Right cardiac atrium (tissue), 5 donors: ENCODE measurements at regions not wholly inside any gene's neighbourhood (a gene's known extent, or its start where the extent isn't known, plus 50 kb on each side); places are given as distances from the start of the nearest gene placed in this dataset.

Source experiments
- ATAC-seq, 2 donors: fragments of 200-7000 bp; cut with Tn5 transposase; one replicate each; pipeline versions ENCODE4 v1.8.0 to v1.9.1; 2020; ENCODE audit warnings: moderate library complexity in 2 of 2, mild to moderate bottlenecking in 1 of 2
- DNase-seq, 3 donors: peaks; one replicate each; pipeline ENCODE4 v3.0.0-alpha.2; 2020
- H3K27ac ChIP-seq: one replicate; pipeline ENCODE4 v1.5.1; 2013; ENCODE audit warnings: mild to moderate bottlenecking, low read length, control low read depth, moderate library complexity
- H3K27me3 ChIP-seq: one replicate; pipeline ENCODE4 v1.6.1; 2013; ENCODE audit not compliant: control insufficient read depth, insufficient read depth
- H3K4me1 ChIP-seq: one replicate; pipeline ENCODE4 v1.6.1; 2013; ENCODE audit warnings: low read length; ENCODE audit not compliant: control insufficient read depth, insufficient read depth
- H3K4me3 ChIP-seq: one replicate; pipeline ENCODE4 v1.5.1; 2013; ENCODE audit warnings: low read length, control low read depth
- H3K9me3 ChIP-seq: one replicate; pipeline ENCODE4 v1.6.1; 2013; ENCODE audit warnings: low read length; ENCODE audit not compliant: control insufficient read depth
- WGBS: extraction: QIAGEN DNeasy Blood & Tissue Kit; methylation state at CpG from one replicate; pipeline ENCODE4 v1.1.7; 2013; 5-methylcytosine and 5-hydroxymethylcytosine counted together
- intact Hi-C, 4 donors: fragments of 100-400 bp; cut with DNase I; formaldehyde crosslinking; loops; one replicate each; pipeline versions ENCODE4 v1.11.0 to v1.14.0; 2022 to 2023
- donor health status: healthy with polysubstance abuse.
- donor health status: DM: no; HTN: yes; CAD: no.
- donor health status: DM: no; HTN: no; CAD: no.
- donor health status: DM: no; HTN: yes; CAD: no; lungs with severe emphysema.
- donor health status: DM: yes; HTN: yes; CAD: no.

- WGBS, result 85% methylated on average over 6 of the region's 6 CpGs
- Histone ChIP-seq H3K27me3 (no peaks in the 10 kb centered on the region), H3K4me3 (no peak overlapping the region), H3K27ac (no peak overlapping the region), H3K9me3 (no peaks in the 10 kb centered on the region), H3K4me1 (no peaks in the 10 kb centered on the region)
- intact Hi-C loops, result no loop called here
- ATAC-seq (no peak), DNase-seq (no peak)
These were observed 280.5 kb upstream of the PPP2R2D start for GRCh38 chr10:131620314-131620713.

- Histone ChIP-seq H3K9me3 (no peaks in the 10 kb centered on the region), H3K27ac (no peak overlapping the region), H3K4me1 (no peaks in the 10 kb centered on the region), H3K27me3 (no peaks in the 10 kb centered on the region), H3K4me3 (no peak overlapping the region)
- WGBS, result 69% methylated on average over 7 of the region's 7 CpGs
- intact Hi-C loops, result no loop called here
- ATAC-seq (no peak), DNase-seq (no peak)
These were observed 279.9 kb upstream of the PPP2R2D start for GRCh38 chr10:131620904-131621303.

GRCh38 chr10:131621784-131622624, 278.8 kb upstream of the PPP2R2D start:
- 79% methylated on average over 22 of the region's 22 CpGs for WGBS

GRCh38 chr10:131625041-131625440, 275.8 kb upstream of the PPP2R2D start:
- intact Hi-C loops, result no loop called here
- Histone ChIP-seq H3K27ac (no peak overlapping the region), H3K9me3 (no peaks in the 10 kb centered on the region), H3K27me3 (no peaks in the 10 kb centered on the region), H3K4me1 (no peaks in the 10 kb centered on the region), H3K4me3 (no peak overlapping the region)
- DNase-seq (no peak), ATAC-seq (no peak)
- 91% methylated on average over 26 of the region's 26 CpGs for WGBS

More at GRCh38 chr10:131621784-131622624, 278.8 kb upstream of the PPP2R2D start:
- H3K27me3 ChIP-seq, result no peaks in the 10 kb centered on the region
- no peaks in the 10 kb centered on the region for H3K9me3 ChIP-seq
- H3K27ac ChIP-seq, result no peak overlapping the region
- DNase-seq (no peak), ATAC-seq (no peak)
- no peak overlapping the region for H3K4me3 ChIP-seq
- intact Hi-C loops, result no loop called here
- H3K4me1 ChIP-seq, result no peaks in the 10 kb centered on the region

GRCh38 chr10:131626274-131626673, 274.5 kb upstream of the PPP2R2D start:
- no peak for DNase-seq
- intact Hi-C loops, result no loop called here
- 90% methylated on average over 11 of the region's 11 CpGs for WGBS
- Histone ChIP-seq H3K9me3 (no peaks in the 10 kb centered on the region), H3K4me3 (no peak overlapping the region), H3K4me1 (no peaks in the 10 kb centered on the region), H3K27me3 (no peaks in the 10 kb centered on the region), H3K27ac (no peak overlapping the region)
- ATAC-seq, result no peak

GRCh38 chr10:131629026-131629770, 271.6 kb upstream of the PPP2R2D start:
- intact Hi-C loops, result no loop called here
- ATAC-seq (no peak), DNase-seq (no peak)
- Histone ChIP-seq H3K27ac (no peak overlapping the region), H3K4me3 (no peak overlapping the region), H3K27me3 (no peaks in the 10 kb centered on the region), H3K4me1 (no peaks in the 10 kb centered on the region), H3K9me3 (no peaks in the 10 kb centered on the region)
- 46% methylated on average over 4 of the region's 4 CpGs for WGBS

DNA sequence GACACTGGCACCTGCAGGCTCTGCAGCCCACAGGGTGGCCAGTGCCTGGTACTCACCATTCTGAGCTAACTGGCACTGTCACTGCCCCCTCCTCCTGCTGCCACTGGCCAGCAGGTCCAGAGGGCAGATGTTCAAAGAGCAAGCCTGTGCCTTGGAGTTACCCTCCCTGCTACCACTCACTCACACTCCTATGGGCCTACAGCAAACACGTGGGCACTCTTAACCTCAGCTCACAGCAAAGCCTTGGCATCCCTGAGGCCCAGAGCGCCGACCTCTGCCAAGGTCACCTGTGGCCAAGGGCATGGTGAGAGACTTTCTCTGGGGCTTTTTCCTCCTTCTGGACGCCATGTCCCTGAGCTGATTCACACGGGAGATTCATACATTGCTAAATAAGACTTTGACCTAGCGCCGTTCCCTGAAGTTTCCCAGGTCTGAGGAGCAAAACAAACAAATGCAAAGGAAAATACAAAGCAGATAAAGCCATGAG, 270.0 kb upstream of the PPP2R2D start:
- Histone ChIP-seq H3K4me1 (no peaks in the 10 kb centered on the region), H3K9me3 (no peaks in the 10 kb centered on the region), H3K4me3 (no peak overlapping the region), H3K27me3 (no peaks in the 10 kb centered on the region), H3K27ac (no peak overlapping the region)
- intact Hi-C loops, result no loop called here
- no peak for DNase-seq
- ATAC-seq, result no peak
- WGBS, result 73% methylated on average over 7 of the region's 7 CpGs

DNA sequence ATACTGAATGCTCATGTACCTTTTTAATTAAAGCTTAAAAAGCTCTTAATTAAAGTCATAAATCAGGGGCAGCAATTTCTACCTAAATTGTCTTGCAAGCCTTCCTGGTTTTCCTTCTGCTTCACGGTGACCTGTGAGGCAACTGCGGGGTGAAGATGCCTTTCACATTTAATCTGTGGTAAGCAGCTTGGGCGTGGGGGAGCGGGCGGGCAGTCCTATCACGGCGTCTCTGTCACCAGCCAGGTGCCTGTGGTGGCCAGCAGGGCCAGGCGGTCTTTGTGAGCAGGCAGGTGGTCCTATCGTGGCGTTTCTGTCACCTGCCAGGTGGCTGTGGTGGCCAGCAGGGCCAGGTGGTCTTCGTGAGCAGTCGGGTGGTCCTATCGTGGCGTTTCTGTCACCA, 269.2 kb upstream of the PPP2R2D start:
- H3K9me3 ChIP-seq, result no peaks in the 10 kb centered on the region
- DNase-seq (no peak), ATAC-seq (no peak)
- H3K4me3 ChIP-seq, result no peak overlapping the region
- intact Hi-C loops, result no loop called here
- WGBS, result 86% methylated on average over 14 of the region's 14 CpGs
- no peak overlapping the region for H3K27ac ChIP-seq
- no peaks in the 10 kb centered on the region for H3K27me3 ChIP-seq
- no peaks in the 10 kb centered on the region for H3K4me1 ChIP-seq

GRCh38 chr10:131635564-131636015, 265.2 kb upstream of the PPP2R2D start:
- DNase-seq (no peak), ATAC-seq (no peak)
- no peaks in the 10 kb centered on the region for H3K4me1 ChIP-seq
- WGBS, result 56% methylated on average over 3 of the region's 3 CpGs
- H3K9me3 ChIP-seq, result peaks cover 5% of the 10 kb centered on the region
- no peaks in the 10 kb centered on the region for H3K27me3 ChIP-seq
- no peak overlapping the region for H3K4me3 ChIP-seq
- intact Hi-C loops, result no loop called here
- H3K27ac ChIP-seq, result no peak overlapping the region

- no peak for ATAC-seq
- H3K4me1 ChIP-seq, result no peaks in the 10 kb centered on the region
- no peaks in the 10 kb centered on the region for H3K27me3 ChIP-seq
- H3K9me3 ChIP-seq, result peaks cover 5% of the 10 kb centered on the region
- DNase-seq, result no peak
- no peak overlapping the region for H3K27ac ChIP-seq
- intact Hi-C loops, result no loop called here
- no peak overlapping the region for H3K4me3 ChIP-seq
- 61% methylated on average over 9 of the region's 9 CpGs for WGBS
These were observed 264.7 kb upstream of the PPP2R2D start for GRCh38 chr10:131636116-131636515.
